Stimulated activated CD8-positive, alpha-beta memory T cell treated with anti-CD3 and anti-CD28 coated beads, Interleukin-2, amount 100 ng/mL, for 48 hours (primary cell): ENCODE measurements at regions not wholly inside any gene's neighbourhood (a gene's known extent, or its start where the extent isn't known, plus 50 kb on each side); places are given as distances from the start of the nearest gene placed in this dataset.
A peak's percentile ranks its signal among the peaks of the same experiment; 100 is the strongest.

Source experiments
- DNase-seq, 2 donors: peaks; one replicate each; pipeline ENCODE4 v3.0.0-alpha.2; 2020; ENCODE audit warnings: low read depth in 2 of 2

DNA sequence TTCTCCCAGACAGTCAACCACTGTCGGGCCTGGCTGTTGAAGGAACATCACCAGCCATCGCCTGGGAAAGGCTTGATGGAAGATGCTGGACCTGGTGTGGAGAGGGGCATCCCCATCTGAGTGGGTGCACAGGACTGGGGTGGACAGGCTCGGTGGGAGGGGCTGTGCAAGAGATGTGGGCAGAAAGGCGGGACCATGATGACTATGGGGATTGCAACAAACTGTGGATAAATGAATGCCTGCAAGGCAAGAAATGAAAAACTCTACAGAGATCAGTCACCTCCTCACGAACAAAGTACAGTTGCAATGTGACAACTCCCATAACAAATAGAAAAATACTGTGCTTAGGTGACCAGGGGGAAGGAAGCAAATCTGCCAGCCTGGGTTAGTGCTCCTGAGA lies 171.9 kb upstream of the GPR12 start:
- no peak for DNase-seq

- peak; percentile 59 to 62 for DNase-seq
Measured at GRCh38 chr13:26929971-26930730, 169.6 kb upstream of the GPR12 start.

DNA sequence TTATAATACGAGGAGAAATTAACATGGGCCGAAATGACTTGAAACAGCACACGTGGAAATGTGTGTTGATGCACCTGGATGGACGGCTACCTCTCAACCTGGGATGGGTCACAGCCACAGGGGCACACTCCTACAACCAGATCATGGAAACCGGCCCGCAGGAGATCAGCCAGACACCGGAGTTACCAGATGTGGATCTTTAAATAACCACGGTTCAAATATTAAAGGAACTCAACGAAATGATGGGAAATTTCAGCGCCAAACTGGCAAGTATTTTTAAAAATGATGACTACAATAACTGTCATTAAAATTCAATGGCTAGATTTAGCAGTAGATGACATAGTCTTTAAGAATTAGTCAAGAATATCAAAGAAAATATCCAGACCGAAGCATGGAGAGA lies 166.9 kb upstream of the GPR12 start:
- no peak for DNase-seq

- DNase-seq, result no peak
Measured at GRCh38 chr13:26926371-26926770, 165.8 kb upstream of the GPR12 start.

GRCh38 chr13:26923824-26924605 lies 163.4 kb upstream of the GPR12 start:
- no peak for DNase-seq

DNA sequence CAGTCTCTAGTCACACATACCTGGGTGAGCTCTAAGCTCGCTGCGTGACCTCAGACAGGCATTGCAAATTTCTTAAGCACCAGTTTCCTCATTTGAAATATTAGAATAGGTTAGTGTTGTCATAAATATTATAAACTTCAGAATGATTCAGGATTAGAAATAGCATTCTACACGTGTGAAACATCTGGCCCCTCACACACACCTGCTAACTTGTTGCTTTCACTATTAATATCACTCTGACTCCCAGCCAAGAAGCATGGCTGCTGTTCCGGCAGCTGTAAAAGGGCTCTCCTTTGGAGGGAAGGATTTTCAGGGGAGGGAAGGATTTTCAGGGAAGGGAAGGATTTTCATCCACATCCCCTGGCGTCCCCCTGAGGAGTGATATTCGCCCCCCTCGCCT lies 161.3 kb upstream of the GPR12 start:
- no peak for DNase-seq

- DNase-seq, result no peak
Measured at GRCh38 chr13:26920614-26921355, 160.2 kb upstream of the GPR12 start.

GRCh38 chr13:26919732-26920131 lies 159.1 kb upstream of the GPR12 start:
- no peak for DNase-seq

- DNase-seq, result no peak
Measured at GRCh38 chr13:26919311-26919710, 158.7 kb upstream of the GPR12 start.

DNA sequence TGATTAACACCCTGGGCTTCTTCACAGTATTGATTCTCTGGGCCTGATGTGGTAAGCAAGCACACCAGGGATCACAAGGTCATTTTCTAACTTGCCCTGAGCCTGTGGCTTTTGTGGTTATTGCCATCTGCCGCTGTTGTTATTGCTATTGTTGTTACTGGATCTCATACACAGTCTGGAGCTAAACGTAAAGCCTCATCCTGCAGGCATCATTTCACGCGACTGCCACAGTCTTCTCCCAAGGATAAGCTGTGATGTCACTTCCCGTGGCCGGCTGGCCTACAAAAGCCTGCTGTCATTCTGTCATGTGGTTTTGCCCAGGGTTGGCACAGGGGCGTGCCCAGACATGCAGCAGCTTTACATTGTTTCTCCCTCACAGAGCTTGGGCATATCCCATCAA lies 154.0 kb upstream of the GPR12 start:
- no peak for DNase-seq

GRCh38 chr13:26914148-26914547 lies 153.6 kb upstream of the GPR12 start:
- no peak for DNase-seq

DNA sequence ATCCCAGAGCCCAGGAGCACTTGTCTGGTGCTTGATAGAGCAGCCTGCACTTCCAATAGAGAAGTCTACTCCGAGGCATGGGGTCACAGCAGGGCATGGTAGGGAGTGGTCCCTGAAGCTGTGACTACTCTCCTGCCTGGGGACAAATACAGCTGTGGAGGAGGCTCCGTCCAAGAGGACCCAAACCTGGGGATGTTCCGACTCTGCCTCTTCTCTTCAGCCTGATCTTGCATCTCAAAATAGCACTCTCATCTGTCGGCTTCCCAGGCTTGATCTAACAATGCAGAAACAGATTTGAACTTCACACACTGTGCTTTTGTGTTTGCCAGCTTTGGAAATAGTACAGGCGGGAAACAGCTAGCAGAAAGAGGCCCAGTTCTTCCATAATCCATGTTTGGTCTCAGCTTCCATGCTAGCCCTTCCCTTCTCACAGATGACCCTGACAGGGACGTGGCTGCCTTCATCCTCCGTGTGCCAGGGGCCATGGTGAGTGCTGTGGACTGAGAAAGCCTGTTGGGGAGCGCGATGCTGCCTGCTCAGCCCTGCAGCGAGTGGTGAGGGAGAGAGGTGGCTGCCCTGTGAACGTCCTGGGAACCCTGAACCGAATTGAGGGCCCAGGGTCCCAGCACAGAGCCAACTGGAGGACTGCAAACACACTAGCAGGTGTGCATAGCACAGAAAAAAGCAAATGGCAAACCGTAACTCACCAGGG lies 150.3 kb upstream of the GPR12 start:
- no peak for DNase-seq

GRCh38 chr13:26909477-26909876 lies 148.9 kb upstream of the GPR12 start:
- no peak for DNase-seq

DNA sequence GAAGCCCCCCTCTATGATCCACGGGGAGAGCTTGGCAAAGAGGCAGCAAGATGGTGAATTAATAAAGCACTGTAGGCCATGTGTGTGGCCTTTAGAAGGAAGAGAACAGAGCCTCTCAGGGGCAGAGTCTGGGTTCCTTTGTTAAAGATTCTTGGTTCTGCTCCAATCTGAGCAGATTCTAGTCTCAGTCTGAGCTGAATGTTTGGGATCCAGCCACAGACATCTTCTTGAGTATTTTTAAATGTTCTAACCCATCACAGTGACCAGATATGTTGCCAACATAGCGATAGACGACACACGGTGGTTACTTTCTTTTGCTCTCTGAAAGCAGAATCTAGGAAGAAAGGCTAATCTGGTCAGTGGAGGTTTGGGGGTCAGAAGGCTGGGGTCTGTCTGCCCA lies 147.5 kb upstream of the GPR12 start:
- DNase-seq, result no peak

GRCh38 chr13:26899202-26899601 lies 138.6 kb upstream of the GPR12 start:
- DNase-seq, result no peak

- no peak for DNase-seq
Measured at GRCh38 chr13:26897706-26898550, 137.3 kb upstream of the GPR12 start.

DNA sequence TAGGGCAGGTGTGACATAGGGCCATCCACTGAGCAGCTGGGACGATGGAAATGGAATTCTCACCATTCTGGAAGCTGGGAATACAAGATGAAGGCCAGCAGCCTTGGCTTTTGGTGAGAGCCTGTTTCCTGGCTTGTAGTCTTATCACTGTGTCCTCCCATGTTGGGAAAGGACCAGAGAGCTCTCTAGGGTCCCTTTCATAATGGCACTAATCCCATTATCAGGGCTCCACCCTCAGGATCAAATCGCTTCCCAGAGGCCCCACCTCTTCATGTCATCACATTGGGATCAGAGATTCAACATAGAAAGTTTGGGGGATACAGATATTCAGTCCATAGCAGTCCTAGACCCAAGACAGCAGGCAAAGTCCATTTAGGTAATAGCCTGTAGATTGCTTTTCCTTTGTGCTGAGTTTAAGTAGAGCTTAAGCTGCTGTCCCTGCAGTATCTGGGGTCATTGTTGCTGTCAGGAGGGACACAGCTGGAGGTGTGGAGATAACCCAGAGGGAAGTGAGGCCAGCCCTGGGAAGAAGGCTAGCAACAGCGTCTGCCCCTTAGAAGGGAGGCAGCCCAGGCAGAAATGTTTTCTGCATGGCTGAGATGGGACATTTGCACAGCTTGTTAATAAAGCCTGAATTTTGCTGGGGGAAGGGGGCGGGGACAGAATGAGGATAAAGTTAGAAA lies 136.5 kb upstream of the GPR12 start:
- no peak for DNase-seq

DNA sequence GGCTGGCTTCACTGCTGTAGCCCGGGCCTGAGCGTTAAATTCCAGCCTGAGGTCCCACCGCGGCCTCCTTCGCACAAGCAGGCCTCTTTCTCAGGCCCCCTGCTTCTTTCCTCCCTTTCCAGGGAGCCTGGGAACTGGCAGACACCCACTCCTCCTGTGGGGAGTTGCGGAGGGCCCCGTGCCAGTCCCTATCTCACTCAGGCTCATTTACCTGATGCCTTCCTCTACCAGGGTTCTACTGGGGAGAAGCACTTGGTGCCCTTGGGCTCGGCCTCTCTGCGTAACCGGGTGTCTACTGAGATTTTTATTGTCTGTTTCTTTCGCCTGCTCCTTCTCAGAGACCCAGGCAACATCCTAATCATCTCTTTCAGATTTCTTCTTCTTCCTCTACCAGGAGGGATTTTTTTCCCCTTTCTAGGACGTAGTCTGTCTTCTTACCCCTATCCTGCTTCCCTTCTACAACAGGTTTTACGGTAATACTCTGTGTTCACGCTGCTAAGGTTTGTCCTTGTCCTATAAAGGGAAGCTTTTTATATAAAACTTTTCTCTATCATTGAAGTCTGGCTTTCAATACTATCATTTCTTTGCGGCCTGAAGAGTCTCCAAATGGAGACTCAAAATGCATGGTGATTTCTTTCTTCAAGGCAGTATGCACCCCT lies 135.4 kb upstream of the GPR12 start:
- no peak for DNase-seq

GRCh38 chr13:26895081-26895807 lies 134.7 kb upstream of the GPR12 start:
- no peak for DNase-seq
